T-cell (primary cell): ENCODE measurements at regions not wholly inside any gene's neighbourhood (a gene's known extent, or its start where the extent isn't known, plus 50 kb on each side); places are given as distances from the start of the nearest gene placed in this dataset.
A peak's percentile ranks its signal among the peaks of the same experiment; 100 is the strongest.

Source experiments
- ATAC-seq, 4 experiments: fragments of 200-7000 bp in 3 of 4; fragments of 150-1000 bp in 1 of 4; cut with Tn5 transposase; replicated peaks in 1 of 4; 1 replicate in 3 of 4; 2 replicates in 1 of 4; pipeline ENCODE4 v1.10.0; 2021; ENCODE audit warnings: moderate library complexity in 3 of 4, mild to moderate bottlenecking in 2 of 4, moderate number of reproducible peaks in 1 of 4
- CTCF ChIA-PET, 2 donors: fragments of 300-600 bp; sonication (Branson Sonifier 250); formaldehyde crosslinking; loops; one replicate each; lab custom pipeline; 2022; ENCODE audit warnings: antibody characterized with exemption in 2 of 2; lab: Charles Lee
- POLR2A ChIA-PET, 2 donors: fragments of 300-600 bp; sonication (Branson Sonifier 250); formaldehyde crosslinking; loops; one replicate each; lab custom pipeline; 2022; ENCODE audit warnings: antibody characterized with exemption in 2 of 2; lab: Charles Lee
- DNase-seq, 35 experiments: peaks; one replicate each; pipeline versions ENCODE4 v3.0.0 to v3.0.0-alpha.2; 2013 to 2023
- H3K27ac ChIP-seq: one replicate; pipeline ENCODE4 v1.5.1; 2013; ENCODE audit warnings: low read length
- H3K27me3 ChIP-seq, 2 experiments: replicated peaks in 1 of 2; 1 replicate in 1 of 2; 2 replicates in 1 of 2; pipeline versions ENCODE4 v1.6.1 to v1.7.0; 2013; ENCODE audit warnings: low read length in 1 of 2, mixed read lengths in 1 of 2; ENCODE audit not compliant: control insufficient read depth in 2 of 2, insufficient read depth in 2 of 2; ENCODE audit errors: extremely low read depth in 1 of 2
- H3K36me3 ChIP-seq, 2 donors: 1 replicate in 1 of 2; 2 replicates in 1 of 2; pipeline versions ENCODE4 v1.6.1 to v1.7.0; 2013; ENCODE audit warnings: low read length in 1 of 2; ENCODE audit not compliant: control insufficient read depth in 2 of 2, insufficient read depth in 1 of 2; ENCODE audit errors: extremely low read depth in 1 of 2
- H3K4me1 ChIP-seq, 2 experiments: 1 replicate in 1 of 2; 2 replicates in 1 of 2; pipeline versions ENCODE4 v1.6.1 to v1.7.0; 2013; ENCODE audit warnings: low read length in 2 of 2, mixed read lengths in 1 of 2; ENCODE audit not compliant: insufficient read depth in 2 of 2, control insufficient read depth in 1 of 2; ENCODE audit errors: extremely low read depth in 1 of 2
- H3K4me3 ChIP-seq, 2 donors: 1 replicate in 1 of 2; 2 replicates in 1 of 2; pipeline versions ENCODE4 v1.5.1 to v1.7.0; 2013; ENCODE audit warnings: mild to moderate bottlenecking in 2 of 2, low read length in 1 of 2, moderate library complexity in 1 of 2; ENCODE audit not compliant: control insufficient read depth in 1 of 2; ENCODE audit errors: extremely low read depth in 1 of 2
- H3K9me3 ChIP-seq: 2 replicates; pipeline ENCODE4 v1.7.0; 2013
- H3K27ac Mint-ChIP-seq, 2 donors: one replicate each; pipeline ENCODE4 v1.8.0; 2020 to 2021; ENCODE audit warnings: mild to moderate bottlenecking in 2 of 2, mixed read lengths in 2 of 2
- H3K27me3 Mint-ChIP-seq, 2 donors: one replicate each; pipeline ENCODE4 v1.8.0; 2021 to 2022; ENCODE audit warnings: mixed read lengths in 2 of 2
- H3K36me3 Mint-ChIP-seq: one replicate; pipeline ENCODE4 v1.8.0; 2021; ENCODE audit warnings: mixed read lengths
- H3K4me1 Mint-ChIP-seq, 3 donors: one replicate each; pipeline ENCODE4 v1.8.0; 2020 to 2022; ENCODE audit warnings: mixed read lengths in 3 of 3, mild to moderate bottlenecking in 1 of 3
- H3K4me3 Mint-ChIP-seq, 3 donors: one replicate each; pipeline ENCODE4 v1.8.0; 2020 to 2022; ENCODE audit warnings: mild to moderate bottlenecking in 3 of 3, mixed read lengths in 3 of 3, moderate library complexity in 3 of 3
- H3K9me3 Mint-ChIP-seq, 3 donors: one replicate each; pipeline ENCODE4 v1.8.0; 2020 to 2022; ENCODE audit warnings: mixed read lengths in 3 of 3
- WGBS: methylation state at CpG from one replicate; pipeline ENCODE4 v1.1.5; 2013; ENCODE audit warnings: missing lambda C conversion rate; ENCODE audit not compliant: insufficient coverage; 5-methylcytosine and 5-hydroxymethylcytosine counted together

DNA sequence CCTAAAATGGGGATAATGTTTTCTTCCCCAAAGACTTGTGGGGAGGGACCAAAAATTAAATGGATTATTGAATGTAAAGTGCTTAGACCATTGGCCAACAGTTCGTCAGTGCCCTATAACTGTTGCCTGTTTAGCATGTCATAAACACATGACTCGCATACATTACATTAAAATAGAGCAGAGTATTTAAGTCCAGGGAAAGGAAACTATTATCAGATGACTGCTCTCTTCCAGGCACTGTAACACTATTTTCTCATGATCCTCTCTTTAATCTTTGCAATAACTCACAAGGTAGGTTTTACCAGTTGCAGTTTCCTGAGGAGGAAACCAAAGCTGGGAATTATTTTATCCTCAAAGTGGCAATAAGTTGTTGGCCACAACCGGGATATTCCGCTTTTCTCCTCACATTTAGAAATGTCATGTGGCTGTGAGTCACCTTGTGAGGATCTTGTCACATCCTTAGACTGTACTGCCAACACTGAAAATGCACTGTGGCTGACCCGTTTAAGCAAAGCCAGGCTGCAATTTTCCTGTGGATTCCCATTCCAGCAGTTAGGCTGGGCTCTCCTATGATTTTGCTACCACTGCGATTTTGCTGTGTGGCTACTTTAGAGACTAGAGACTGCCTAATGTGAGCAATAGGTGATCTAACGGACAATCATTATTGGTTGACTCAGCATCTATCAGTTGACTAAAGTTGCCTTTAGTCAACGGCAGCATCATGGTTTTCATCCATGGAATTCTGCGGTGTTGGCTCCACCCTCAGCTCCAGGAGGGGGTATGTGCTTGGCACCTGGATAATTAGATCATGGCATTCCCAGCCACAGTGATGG, 58.3 kb upstream of the DHX40 start:
- Mint-ChIP-seq H3K36me3 (no peaks in the 10 kb centered on the region), H3K27ac (no peak overlapping the region), H3K27me3 (peaks cover 0 to 4% of the 10 kb centered on the region in 2 donors), H3K4me1 (no peaks in the 10 kb centered on the region), H3K9me3 (no peaks in the 10 kb centered on the region), H3K4me3 (no peak overlapping the region)
- ChIA-PET POLR2A (no interaction called here), CTCF (interaction anchor here in 1 of 2 donors (0.6 kb wide), 1 partner anchor 10 kb away, joined by 3 read pairs; no protein-coding TSS in a partner anchor)
- H3K4me1 ChIP-seq: no peaks in the 10 kb centered on the region
- WGBS: 95% methylated on average over 5 of the region's 9 CpGs
- H3K9me3 ChIP-seq: no peaks in the 10 kb centered on the region
- no peaks in the 10 kb centered on the region for H3K27me3 ChIP-seq
- DNase-seq (no peak), ATAC-seq (no peak)
- H3K27ac ChIP-seq: no peak overlapping the region
- H3K4me3 ChIP-seq: no peak overlapping the region
- H3K36me3 ChIP-seq: no peaks in the 10 kb centered on the region

- no peak for ATAC-seq
- CTCF ChIA-PET: interaction anchor here (0.6 to 0.7 kb wide), 2 partner anchors 10 to 976 kb away, joined by 4 to 7 read pairs; no protein-coding TSS in a partner anchor
- H3K9me3 Mint-ChIP-seq: no peaks in the 10 kb centered on the region
Observed at GRCh38 chr17:59508999-59509625, 56.3 kb upstream of the DHX40 start.

DNA sequence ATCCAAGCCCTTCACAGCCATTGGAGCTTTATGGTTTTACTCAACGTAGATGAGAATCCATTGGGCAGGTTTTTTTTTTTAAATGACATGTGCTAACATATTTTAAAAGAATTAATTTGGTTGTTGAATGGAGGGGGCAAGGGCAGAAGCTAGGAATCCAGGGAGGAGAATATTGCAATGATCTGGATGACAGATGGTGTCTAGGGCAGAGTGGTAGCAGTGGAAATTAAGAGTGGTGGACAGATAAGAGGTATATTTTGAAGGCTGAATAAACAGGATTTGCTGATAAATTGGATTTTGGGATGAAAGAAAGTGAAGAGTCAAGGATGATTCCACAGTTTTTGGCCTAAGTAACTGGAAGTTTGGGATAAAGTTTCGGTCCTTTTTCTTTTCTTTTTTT, 54.8 kb upstream of the DHX40 start:
- ChIA-PET CTCF (no interaction called here), POLR2A (no interaction called here)
- H3K27ac ChIP-seq: no peak overlapping the region
- no peak overlapping the region for H3K27ac Mint-ChIP-seq
- H3K27me3 ChIP-seq: no peaks in the 10 kb centered on the region
- H3K4me3 Mint-ChIP-seq: no peak overlapping the region
- no peaks in the 10 kb centered on the region for H3K4me1 ChIP-seq
- no peaks in the 10 kb centered on the region for H3K4me1 Mint-ChIP-seq
- H3K9me3 Mint-ChIP-seq: no peaks in the 10 kb centered on the region
- no peaks in the 10 kb centered on the region for H3K9me3 ChIP-seq
- H3K4me3 ChIP-seq: no peak overlapping the region
- H3K27me3 Mint-ChIP-seq: no peaks in the 10 kb centered on the region
- no peaks in the 10 kb centered on the region for H3K36me3 Mint-ChIP-seq
- H3K36me3 ChIP-seq: no peaks in the 10 kb centered on the region
- ATAC-seq (no peak), DNase-seq (no peak)
- 100% methylated on average over 1 of the region's 2 CpGs for WGBS

More at GRCh38 chr17:59508999-59509625, 56.3 kb upstream of the DHX40 start:
- POLR2A ChIA-PET: interaction anchor here in 1 of 2 donors (0.7 kb wide), 1 partner anchor 13 kb away, joined by 8 read pairs; no protein-coding TSS in a partner anchor
- Mint-ChIP-seq H3K4me1 (no peaks in the 10 kb centered on the region), H3K27ac (no peak overlapping the region), H3K4me3 (no peak overlapping the region), H3K36me3 (no peaks in the 10 kb centered on the region), H3K27me3 (peaks cover 0 to 4% of the 10 kb centered on the region in 2 donors)
- 94% methylated on average over 6 of the region's 7 CpGs for WGBS
- DNase-seq: no peak
- Histone ChIP-seq H3K4me1 (no peaks in the 10 kb centered on the region), H3K4me3 (no peak overlapping the region), H3K27ac (no peak overlapping the region), H3K9me3 (no peaks in the 10 kb centered on the region), H3K27me3 (no peaks in the 10 kb centered on the region), H3K36me3 (no peaks in the 10 kb centered on the region)

DNA sequence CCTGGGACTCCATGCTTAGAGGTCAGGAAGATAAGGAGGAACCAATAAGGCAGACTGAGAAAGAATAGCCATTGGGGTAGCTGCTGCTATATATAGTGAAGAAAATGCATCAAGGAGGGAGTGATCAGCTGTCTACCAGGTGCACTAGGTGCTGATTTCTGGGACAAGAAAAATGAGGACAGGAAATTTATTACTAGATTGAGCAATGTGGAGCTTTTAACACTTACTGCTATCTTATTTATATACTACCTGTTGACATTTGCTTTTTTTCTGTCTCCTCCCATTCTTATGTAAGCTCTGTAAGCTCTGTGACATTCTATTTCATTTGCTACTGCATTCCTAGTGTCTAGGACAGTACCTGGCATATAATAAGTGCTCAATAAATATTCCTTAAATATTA, 53.7 kb upstream of the DHX40 start:
- Histone ChIP-seq H3K4me3 (no peak overlapping the region), H3K27ac (no peak overlapping the region), H3K4me1 (no peaks in the 10 kb centered on the region), H3K27me3 (no peaks in the 10 kb centered on the region), H3K36me3 (no peaks in the 10 kb centered on the region), H3K9me3 (no peaks in the 10 kb centered on the region)
- Mint-ChIP-seq H3K4me3 (no peak overlapping the region), H3K27ac (no peak overlapping the region), H3K4me1 (no peaks in the 10 kb centered on the region), H3K36me3 (no peaks in the 10 kb centered on the region), H3K9me3 (no peaks in the 10 kb centered on the region), H3K27me3 (no peaks in the 10 kb centered on the region)
- ATAC-seq: no peak
- POLR2A ChIA-PET: interaction anchor here in 1 of 2 donors (0.7 kb wide), 1 partner anchor 51 kb away, joined by 5 read pairs; no protein-coding TSS in a partner anchor
- no peak for DNase-seq
- CTCF ChIA-PET: no interaction called here

DNA sequence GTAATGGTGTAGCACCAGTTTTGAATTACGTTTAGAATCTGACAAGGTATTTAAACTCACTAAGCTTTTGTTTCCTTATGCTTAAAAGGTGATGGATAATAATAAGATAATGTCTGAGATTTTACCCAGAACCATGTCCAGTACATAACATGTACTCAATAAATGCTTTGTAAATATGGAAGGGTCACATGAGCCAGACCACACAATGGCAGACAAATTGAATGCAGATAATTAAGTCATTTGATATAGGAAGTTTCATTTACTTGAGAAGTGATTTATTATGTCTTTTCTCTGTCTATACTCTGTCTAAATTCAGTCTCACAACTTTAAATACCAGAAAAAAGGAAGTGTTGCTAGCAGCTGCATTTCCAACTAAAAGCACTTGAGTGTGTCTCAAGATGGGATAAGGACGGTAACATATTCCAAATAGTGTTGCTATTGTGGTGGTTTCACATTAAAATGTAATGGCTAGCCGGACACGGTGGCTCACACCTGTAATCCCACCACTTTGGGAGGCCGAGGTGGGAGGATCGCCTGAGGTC, 52.5 kb upstream of the DHX40 start:
- Mint-ChIP-seq H3K4me3 (no peak overlapping the region), H3K27me3 (no peaks in the 10 kb centered on the region), H3K4me1 (no peaks in the 10 kb centered on the region), H3K9me3 (no peaks in the 10 kb centered on the region), H3K36me3 (no peaks in the 10 kb centered on the region), H3K27ac (no peak overlapping the region)
- no peaks in the 10 kb centered on the region for H3K4me1 ChIP-seq
- CTCF ChIA-PET: interaction anchor here in 1 of 2 donors (0.7 kb wide), 1 partner anchor 597 kb away, joined by 5 read pairs; no protein-coding TSS in a partner anchor
- no peak overlapping the region for H3K4me3 ChIP-seq
- no peaks in the 10 kb centered on the region for H3K9me3 ChIP-seq
- no peaks in the 10 kb centered on the region for H3K36me3 ChIP-seq
- WGBS: no CpG with 5 or more reads among the region's 6 CpGs
- no peaks in the 10 kb centered on the region for H3K27me3 ChIP-seq
- DNase-seq: no peak
- no peak for ATAC-seq
- POLR2A ChIA-PET: no interaction called here
- no peak overlapping the region for H3K27ac ChIP-seq

DNA sequence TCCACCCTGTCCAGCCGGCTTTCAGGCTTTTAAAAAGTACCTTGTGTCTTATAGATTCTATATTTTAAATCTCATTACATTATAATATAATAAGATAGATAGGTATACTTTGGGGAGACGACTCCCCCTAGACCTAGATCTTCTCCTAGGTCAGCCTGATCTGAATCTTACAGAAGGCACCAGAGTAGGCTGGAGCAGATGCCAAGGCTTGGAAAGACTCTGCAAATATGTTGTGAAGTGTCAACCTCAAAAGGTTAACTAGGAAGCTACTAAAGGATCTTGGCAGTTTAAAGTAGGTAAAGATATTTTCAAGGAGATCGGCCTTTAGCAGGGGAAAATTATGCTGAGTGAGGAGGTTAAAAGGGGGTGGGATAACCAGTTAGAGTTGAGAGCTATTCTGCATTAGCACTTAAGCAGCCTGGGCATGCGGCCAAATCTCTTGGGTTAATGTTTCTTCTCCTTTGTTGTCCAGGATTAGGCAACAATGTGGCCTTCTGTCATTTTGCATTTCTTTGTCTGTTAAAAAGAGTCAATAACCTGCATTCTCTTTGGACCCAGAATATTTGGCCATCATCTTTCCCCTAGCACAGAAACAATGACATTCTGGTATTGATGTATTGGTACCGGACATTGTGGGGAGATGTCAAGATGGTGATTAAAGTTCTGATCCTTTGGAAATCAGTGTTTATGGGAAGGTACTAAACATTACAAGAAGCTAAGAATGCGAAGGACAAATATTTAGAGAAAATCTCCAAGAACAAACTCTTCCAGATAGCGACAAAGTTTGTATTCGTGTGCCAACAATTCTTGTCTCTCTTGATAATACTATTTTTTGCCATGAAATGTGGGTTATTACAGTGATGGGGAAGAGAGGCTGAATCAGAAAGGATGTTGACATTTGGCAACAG, 51.2 kb upstream of the DHX40 start:
- no peak for ATAC-seq
- Histone ChIP-seq H3K36me3 (no peaks in the 10 kb centered on the region), H3K4me3 (no peak overlapping the region), H3K4me1 (no peaks in the 10 kb centered on the region), H3K27me3 (no peaks in the 10 kb centered on the region), H3K9me3 (no peaks in the 10 kb centered on the region), H3K27ac (no peak overlapping the region)
- H3K4me1 Mint-ChIP-seq: no peaks in the 10 kb centered on the region
- no peaks in the 10 kb centered on the region for H3K27me3 Mint-ChIP-seq
- no peak overlapping the region for H3K4me3 Mint-ChIP-seq
- no peaks in the 10 kb centered on the region for H3K36me3 Mint-ChIP-seq
- ChIA-PET CTCF (no interaction called here), POLR2A (no interaction called here)
- H3K9me3 Mint-ChIP-seq: no peaks in the 10 kb centered on the region
- DNase-seq: peak in 2 of 35 experiments; percentile 3 to 22
- 88% methylated on average over 1 of the region's 8 CpGs for WGBS
- no peak overlapping the region for H3K27ac Mint-ChIP-seq
